ENCODE measurements at regions not wholly inside any gene's neighbourhood (a gene's known extent, or its start where the extent isn't known, plus 50 kb on each side); places are given as distances from the start of the nearest gene placed in this dataset.

DNA sequence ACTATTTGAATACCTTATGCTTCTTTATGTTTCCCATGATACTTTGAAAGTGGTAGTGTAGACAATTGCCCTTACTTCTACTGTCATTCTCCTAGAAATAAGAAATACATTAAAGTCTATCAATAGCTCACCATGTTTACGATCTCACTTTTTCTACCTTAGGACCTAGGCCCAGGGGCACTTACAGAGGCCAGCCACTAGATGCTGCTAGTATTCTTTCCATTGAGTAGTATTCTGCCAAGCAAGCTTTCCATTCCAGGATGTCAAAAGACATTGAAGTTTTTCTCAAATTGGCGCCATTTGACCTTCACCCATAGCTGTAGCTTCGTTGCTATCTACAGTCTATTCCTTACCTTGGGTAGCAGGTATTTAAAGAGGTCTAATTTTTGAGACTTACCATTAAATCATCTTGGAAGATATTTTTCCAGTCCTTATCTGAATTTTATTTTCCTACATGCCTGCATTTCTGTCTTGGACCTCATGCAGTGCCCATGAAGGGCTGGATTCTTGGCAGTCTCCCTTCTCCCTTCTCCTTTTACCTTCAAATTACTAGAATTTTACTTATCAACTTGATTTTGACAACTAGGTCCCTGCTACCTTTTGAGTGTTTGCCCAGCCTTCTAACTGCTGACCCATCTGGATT lies 246.0 kb upstream of the NUDT12 start:
- TF ChIP-seq, protein P1, sequence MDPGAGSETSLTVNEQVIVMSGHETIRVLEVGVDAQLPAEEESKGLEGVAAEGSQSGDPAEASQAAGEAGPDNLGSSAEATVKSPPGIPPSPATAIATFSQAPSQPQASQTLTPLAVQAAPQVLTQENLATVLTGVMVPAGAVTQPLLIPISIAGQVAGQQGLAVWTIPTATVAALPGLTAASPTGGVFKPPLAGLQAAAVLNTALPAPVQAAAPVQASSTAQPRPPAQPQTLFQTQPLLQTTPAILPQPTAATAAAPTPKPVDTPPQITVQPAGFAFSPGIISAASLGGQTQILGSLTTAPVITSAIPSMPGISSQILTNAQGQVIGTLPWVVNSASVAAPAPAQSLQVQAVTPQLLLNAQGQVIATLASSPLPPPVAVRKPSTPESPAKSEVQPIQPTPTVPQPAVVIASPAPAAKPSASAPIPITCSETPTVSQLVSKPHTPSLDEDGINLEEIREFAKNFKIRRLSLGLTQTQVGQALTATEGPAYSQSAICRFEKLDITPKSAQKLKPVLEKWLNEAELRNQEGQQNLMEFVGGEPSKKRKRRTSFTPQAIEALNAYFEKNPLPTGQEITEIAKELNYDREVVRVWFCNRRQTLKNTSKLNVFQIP (CRISPR knock-in tag; IDR thresholded peaks at IDR 0.05; ENCODE audit: borderline replicate concordance, low read depth) = no peak
- TF ChIP-seq CSDC2 (CRISPR knock-in tag; IDR thresholded peaks at IDR 0.05) = no peak
- TF ChIP-seq, protein P2, sequence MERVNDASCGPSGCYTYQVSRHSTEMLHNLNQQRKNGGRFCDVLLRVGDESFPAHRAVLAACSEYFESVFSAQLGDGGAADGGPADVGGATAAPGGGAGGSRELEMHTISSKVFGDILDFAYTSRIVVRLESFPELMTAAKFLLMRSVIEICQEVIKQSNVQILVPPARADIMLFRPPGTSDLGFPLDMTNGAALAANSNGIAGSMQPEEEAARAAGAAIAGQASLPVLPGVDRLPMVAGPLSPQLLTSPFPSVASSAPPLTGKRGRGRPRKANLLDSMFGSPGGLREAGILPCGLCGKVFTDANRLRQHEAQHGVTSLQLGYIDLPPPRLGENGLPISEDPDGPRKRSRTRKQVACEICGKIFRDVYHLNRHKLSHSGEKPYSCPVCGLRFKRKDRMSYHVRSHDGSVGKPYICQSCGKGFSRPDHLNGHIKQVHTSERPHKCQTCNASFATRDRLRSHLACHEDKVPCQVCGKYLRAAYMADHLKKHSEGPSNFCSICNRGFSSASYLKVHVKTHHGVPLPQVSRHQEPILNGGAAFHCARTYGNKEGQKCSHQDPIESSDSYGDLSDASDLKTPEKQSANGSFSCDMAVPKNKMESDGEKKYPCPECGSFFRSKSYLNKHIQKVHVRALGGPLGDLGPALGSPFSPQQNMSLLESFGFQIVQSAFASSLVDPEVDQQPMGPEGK (CRISPR knock-in tag; IDR thresholded peaks at IDR 0.05; ENCODE audit: borderline replicate concordance) = no peak
- no peak for TF ChIP-seq TOX (CRISPR knock-in tag; IDR thresholded peaks at IDR 0.05; ENCODE audit: borderline replicate concordance)
- no peak for TF ChIP-seq ESRRG (CRISPR knock-in tag; IDR thresholded peaks at IDR 0.05)
- TF ChIP-seq ISL1 (CRISPR knock-in tag; IDR thresholded peaks at IDR 0.05) = no peak
- TF ChIP-seq ZFP30 (CRISPR knock-in tag; IDR thresholded peaks at IDR 0.05) = no peak
- TF ChIP-seq TCF4 (CRISPR knock-in tag; IDR thresholded peaks at IDR 0.05; ENCODE audit: borderline replicate concordance) = no peak
- no peak for TF ChIP-seq ZNF8 (CRISPR knock-in tag; IDR thresholded peaks at IDR 0.05)
- ATAC-seq = peak; percentile 98

DNA sequence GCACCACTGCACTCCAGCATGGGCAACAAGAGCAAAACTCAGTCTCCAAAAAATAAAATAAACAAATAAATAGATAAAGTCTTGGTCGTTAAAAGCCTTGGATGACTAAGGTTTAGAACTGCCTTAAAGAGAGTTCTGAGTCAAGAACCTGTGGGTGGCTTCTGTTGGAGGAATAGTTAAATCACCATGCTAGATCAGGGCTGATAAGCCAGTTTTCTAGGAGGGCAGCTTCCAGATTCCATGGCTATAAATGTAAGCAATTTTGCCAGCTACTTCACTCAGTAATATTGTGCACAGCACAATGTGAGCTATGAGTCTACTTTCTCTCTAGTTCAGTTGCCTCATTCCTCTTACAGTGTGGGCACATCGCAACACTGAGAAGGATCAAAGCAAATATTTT lies 242.1 kb upstream of the NUDT12 start:
- ATAC-seq = no peak; the same call in 2 of the 3 replicates
- TF ChIP-seq ZNF8 (CRISPR knock-in tag; IDR thresholded peaks at IDR 0.05) (no peak), CSDC2 (CRISPR knock-in tag; IDR thresholded peaks at IDR 0.05) (no peak), RARB (CRISPR knock-in tag; IDR thresholded peaks at IDR 0.05) (no peak), TCF4 (CRISPR knock-in tag; IDR thresholded peaks at IDR 0.05; ENCODE audit: borderline replicate concordance) (no peak), GLIS3 (CRISPR knock-in tag; IDR thresholded peaks at IDR 0.05) (no peak), ESRRG (CRISPR knock-in tag; IDR thresholded peaks at IDR 0.05) (no peak)
- TF ChIP-seq, protein P3, sequence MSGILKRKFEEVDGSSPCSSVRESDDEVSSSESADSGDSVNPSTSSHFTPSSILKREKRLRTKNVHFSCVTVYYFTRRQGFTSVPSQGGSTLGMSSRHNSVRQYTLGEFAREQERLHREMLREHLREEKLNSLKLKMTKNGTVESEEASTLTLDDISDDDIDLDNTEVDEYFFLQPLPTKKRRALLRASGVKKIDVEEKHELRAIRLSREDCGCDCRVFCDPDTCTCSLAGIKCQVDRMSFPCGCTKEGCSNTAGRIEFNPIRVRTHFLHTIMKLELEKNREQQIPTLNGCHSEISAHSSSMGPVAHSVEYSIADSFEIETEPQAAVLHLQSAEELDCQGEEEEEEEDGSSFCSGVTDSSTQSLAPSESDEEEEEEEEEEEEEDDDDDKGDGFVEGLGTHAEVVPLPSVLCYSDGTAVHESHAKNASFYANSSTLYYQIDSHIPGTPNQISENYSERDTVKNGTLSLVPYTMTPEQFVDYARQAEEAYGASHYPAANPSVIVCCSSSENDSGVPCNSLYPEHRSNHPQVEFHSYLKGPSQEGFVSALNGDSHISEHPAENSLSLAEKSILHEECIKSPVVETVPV (CRISPR knock-in tag; IDR thresholded peaks at IDR 0.05) = no peak
- TF ChIP-seq, protein P2 (CRISPR knock-in tag; IDR thresholded peaks at IDR 0.05; ENCODE audit: borderline replicate concordance) = no peak
- TF ChIP-seq, protein P1 (CRISPR knock-in tag; IDR thresholded peaks at IDR 0.05; ENCODE audit: borderline replicate concordance, low read depth) = no peak

DNA sequence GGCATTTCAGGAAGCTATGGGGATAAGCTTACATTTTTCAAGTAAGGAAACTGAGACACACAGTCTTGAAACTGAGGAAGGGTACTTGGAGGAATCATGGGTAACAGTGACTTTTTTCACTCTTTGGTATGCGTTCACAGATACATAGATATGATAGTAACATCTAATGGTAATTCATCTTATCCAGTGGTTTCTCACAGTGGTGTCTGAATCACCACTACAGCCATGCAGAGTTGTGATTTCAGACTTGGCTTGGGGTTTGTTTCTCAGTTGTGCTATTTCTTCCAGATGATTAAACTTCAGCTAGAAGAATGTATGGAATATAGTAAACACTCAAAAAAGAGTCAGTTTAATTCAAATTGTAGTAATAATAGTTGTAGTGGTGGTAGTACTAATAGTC lies 239.1 kb upstream of the NUDT12 start:
- TF ChIP-seq RARB (CRISPR knock-in tag; IDR thresholded peaks at IDR 0.05) (no peak), ZC3H10 (CRISPR knock-in tag; IDR thresholded peaks at IDR 0.05) (no peak), PPARA (CRISPR knock-in tag; IDR thresholded peaks at IDR 0.05; ENCODE audit: borderline replicate concordance) (no peak), ESRRG (CRISPR knock-in tag; IDR thresholded peaks at IDR 0.05) (no peak), TSHZ2 (CRISPR knock-in tag; IDR thresholded peaks at IDR 0.05) (no peak), BACH2 (CRISPR knock-in tag; IDR thresholded peaks at IDR 0.05; ENCODE audit: borderline replicate concordance) (no peak), OSR1 (CRISPR knock-in tag; IDR thresholded peaks at IDR 0.05) (no peak), CSDC2 (CRISPR knock-in tag; IDR thresholded peaks at IDR 0.05) (no peak), ZNF565 (CRISPR knock-in tag; conservative IDR thresholded peaks at IDR 0.05; ENCODE audit: low read depth) (no peak), ZFP3 (CRISPR knock-in tag; IDR thresholded peaks at IDR 0.05) (no peak), ZFP30 (CRISPR knock-in tag; IDR thresholded peaks at IDR 0.05) (no peak), GLIS3 (CRISPR knock-in tag; IDR thresholded peaks at IDR 0.05) (no peak), TOX (CRISPR knock-in tag; IDR thresholded peaks at IDR 0.05; ENCODE audit: borderline replicate concordance) (no peak)
- TF ChIP-seq, protein P3 (CRISPR knock-in tag; IDR thresholded peaks at IDR 0.05) = no peak

More for the DNA sequence above, 239.1 kb upstream of the NUDT12 start:
- ATAC-seq = no peak
